Loucy (cell line): ENCODE measurements at regions not wholly inside any gene's neighbourhood (a gene's known extent, or its start where the extent isn't known, plus 50 kb on each side); places are given as distances from the start of the nearest gene placed in this dataset.

ENCODE experiments used
- CTCF ChIP-seq: fragments of 200-600 bp; sonication (generic); conservative IDR thresholded peaks from 2 replicates; pipeline ENCODE4 v1.5.1; 2014; ENCODE audit warnings: mild to moderate bottlenecking, antibody characterized with exemption, low read length
- EZH2phosphoT487 ChIP-seq: fragments of 200-600 bp; IDR thresholded peaks from 2 replicates; pipeline ENCODE4 v1.6.1; 2018; ENCODE audit warnings: antibody characterized with exemption, mild to moderate bottlenecking, moderate library complexity, borderline replicate concordance

GRCh38 chr9:21591221-21592062 is 109.3 kb upstream of the IFNE start:
- TF ChIP-seq CTCF (no peak), EZH2phosphoT487 (no peak)
